ENCODE measurements at regions not wholly inside any gene's neighbourhood (a gene's known extent, or its start where the extent isn't known, plus 50 kb on each side); places are given as distances from the start of the nearest gene placed in this dataset.

- no peak for DNase-seq (ENCODE audit: low spot score)
Observed at GRCh38 chr15:95653361-95653805, 677.1 kb upstream of the NR2F2 start.

DNA sequence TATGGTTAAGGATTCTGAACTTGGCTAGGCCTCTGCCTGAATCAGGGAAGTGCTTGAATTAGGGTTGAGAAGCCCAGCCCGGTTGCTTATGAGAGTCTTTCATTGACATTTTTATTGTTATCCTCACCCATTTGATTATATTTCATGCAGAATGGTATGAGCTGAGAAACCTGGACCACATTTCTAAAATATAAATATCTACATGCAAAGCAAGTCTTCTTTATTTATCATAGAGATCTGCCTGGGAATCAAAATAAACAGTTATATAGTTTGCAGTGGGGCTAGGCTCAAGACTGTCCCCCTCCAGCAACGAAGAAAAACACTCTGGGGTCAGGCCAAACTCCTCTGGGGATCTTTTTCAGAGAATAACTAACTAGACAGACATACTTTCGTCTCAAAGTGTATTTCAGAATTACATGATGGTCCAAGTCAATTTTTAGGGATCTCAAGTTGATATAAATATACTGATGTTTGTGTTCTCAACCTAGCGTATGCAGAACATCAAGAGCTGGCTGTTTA is 675.4 kb upstream of the NR2F2 start:
- DNase-seq (ENCODE audit: low spot score), result no peak

- DNase-seq (ENCODE audit: low spot score), result no peak
Observed at GRCh38 chr15:95656595-95656994, 673.9 kb upstream of the NR2F2 start.

DNA sequence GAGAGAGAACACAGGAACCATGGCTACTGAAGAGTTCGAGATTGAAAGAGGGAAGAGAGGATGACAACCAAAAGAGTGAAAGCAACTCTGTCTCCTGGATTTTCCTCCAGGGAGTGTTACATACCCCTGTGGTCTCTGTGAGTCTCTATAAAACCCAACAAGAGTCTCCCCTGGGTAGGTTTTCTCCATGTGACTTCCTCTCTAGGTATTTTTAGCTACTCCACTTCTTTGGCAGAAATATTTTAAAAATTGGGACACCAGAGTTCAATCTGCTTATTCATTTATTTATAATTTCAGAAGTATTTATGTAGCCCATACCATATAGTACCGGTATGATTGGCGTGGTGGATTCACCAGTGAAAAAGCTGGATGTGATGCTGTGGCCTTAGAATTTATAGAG is 671.7 kb upstream of the NR2F2 start:
- DNase-seq (ENCODE audit: low spot score), result no peak

- no peak for DNase-seq (ENCODE audit: low spot score)
Observed at GRCh38 chr15:95659656-95660055, 670.8 kb upstream of the NR2F2 start.

GRCh38 chr15:95662638-95663037 is 667.9 kb upstream of the NR2F2 start:
- no peak for DNase-seq (ENCODE audit: low spot score)

- no peak for DNase-seq (ENCODE audit: low spot score)
Observed at GRCh38 chr15:95663156-95664100, 667.1 kb upstream of the NR2F2 start.

DNA sequence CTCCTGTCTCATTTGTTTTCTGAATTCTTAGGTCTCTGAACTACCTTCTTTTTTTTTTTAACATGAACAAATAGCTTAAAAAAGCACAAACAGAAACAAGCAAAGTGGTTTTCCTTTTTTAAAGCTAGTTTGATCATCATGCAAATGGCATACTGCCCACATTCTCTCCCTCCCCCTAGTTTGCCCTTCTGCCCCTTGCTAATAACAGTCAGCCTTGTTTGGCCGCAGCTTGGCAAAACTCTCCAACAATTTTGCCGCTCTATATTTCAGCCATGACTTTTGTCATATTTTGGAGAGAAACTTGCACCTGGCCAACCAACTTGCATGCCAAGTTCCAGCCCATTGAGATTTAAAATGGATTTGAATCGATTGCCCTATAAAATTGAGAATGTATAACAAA is 666.0 kb upstream of the NR2F2 start:
- DNase-seq (ENCODE audit: low spot score), result no peak

GRCh38 chr15:95669146-95669922 is 661.2 kb upstream of the NR2F2 start:
- DNase-seq (ENCODE audit: low spot score), result no peak

- no peak for DNase-seq (ENCODE audit: low spot score)
Observed at GRCh38 chr15:95674031-95674430, 656.5 kb upstream of the NR2F2 start.

GRCh38 chr15:95676500-95676899 is 654.0 kb upstream of the NR2F2 start:
- no peak for DNase-seq (ENCODE audit: low spot score)

GRCh38 chr15:95679847-95680582 is 650.5 kb upstream of the NR2F2 start:
- no peak for DNase-seq (ENCODE audit: low spot score)

GRCh38 chr15:95680728-95681127 is 649.8 kb upstream of the NR2F2 start:
- no peak for DNase-seq (ENCODE audit: low spot score)

DNA sequence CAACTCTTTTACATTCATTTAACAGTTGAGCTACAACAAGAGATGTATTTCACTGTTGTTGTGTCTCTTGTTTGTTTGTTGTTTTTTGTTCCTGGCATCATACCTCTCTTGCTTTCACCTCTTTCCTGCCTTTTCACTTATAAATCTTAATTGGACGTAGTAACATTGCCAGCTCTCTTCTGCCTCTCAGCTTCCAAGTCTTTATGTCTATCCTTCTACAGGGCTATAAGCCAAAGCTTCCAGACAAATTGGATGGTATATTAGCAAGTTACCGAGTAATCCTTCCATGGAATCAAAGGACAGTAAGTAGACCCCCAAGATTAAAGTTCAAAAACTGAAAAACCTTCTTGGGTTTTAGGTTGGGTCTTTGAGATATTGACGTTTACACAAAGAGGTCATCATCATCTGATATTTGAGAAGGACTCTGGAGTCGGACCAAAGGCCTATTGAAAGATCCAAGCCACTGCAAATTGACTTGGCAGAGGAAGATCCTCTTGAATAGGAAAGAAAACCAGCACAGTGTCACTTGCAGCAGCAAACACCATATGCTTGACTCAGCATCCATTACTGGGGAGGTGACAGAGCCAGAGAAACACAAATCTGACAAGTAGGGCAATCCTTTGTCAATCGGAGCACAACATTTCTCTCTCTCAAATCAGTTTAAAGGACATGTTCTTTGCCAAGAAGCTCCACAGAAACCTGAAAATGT is 648.5 kb upstream of the NR2F2 start:
- no peak for DNase-seq (ENCODE audit: low spot score)

DNA sequence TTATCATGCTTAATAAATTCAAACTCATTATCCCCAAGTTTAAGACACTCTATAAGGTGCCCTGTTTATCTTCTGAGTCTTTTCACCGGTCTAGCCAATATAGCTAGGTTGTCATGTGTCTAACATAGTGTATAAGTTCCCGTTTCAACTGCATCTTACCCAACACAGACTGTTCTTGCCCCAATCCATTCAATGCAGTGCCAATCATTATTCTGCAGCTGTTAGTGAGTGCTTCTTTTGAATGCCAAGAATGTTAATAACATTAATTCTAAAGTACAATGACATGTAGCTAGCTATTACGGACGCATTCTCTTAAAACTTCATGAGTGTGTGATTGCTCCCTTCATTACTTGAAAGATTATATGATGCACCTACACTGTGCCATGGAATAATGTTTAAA is 646.4 kb upstream of the NR2F2 start:
- no peak for DNase-seq (ENCODE audit: low spot score)

DNA sequence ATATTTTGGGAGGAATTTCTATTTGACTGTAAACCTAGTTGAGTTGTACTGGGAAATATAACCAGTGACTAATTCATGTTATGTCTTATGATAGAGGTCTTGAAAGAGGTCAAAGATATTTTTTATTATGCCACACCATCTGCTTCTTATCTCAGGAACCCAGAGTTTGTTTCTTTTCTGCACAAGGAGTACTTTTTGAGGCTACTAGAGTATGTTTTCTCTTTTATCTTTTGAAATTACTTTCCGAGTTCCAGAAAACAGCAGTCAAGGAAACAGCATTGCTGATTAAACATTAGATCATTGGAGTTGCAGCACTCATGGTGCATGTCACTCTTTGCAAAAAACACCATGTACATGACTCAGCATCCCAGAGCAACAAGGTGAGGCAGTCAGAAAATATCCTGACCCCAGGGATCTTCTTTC is 645.8 kb upstream of the NR2F2 start:
- DNase-seq (ENCODE audit: low spot score), result no peak

DNA sequence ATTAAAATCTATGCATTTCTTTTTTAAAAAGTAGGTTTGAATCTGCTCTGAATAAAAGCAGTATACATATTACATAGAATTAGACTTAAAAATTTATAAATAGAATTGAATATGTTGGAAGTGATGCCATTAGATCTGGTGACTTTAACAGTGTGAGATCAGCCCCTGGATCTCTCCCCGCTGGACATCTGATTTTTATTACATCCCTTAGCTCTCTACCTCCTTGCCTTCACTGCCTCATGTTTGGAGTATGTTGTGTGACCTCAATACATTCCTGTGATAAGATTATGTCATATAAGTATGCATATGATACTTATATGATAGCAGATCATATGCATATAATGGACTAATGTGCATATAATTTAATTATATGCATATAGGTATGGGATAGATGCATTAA is 643.4 kb upstream of the NR2F2 start:
- no peak for DNase-seq (ENCODE audit: low spot score)

GRCh38 chr15:95687686-95688085 is 642.8 kb upstream of the NR2F2 start:
- no peak for DNase-seq (ENCODE audit: low spot score)

- no peak for DNase-seq (ENCODE audit: low spot score)
Observed at GRCh38 chr15:95690631-95691340, 639.7 kb upstream of the NR2F2 start.

DNA sequence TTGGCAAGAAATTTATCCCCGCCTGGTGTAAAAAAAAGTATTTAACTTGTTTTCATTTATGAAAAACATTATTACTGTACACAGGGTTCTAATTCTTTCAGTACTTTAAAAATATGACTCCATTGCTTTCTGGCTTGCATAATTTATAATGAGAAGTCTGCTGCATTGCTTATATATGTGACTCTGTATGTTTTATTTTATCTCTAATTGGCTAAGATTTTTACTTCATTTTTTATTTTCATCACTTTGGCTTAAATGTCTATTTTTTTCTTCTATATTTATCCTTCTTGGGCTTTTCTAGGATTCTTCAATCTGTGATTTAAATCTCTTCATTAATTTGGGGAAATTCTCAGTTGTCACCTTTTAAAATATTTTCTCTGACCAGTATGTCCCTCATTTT is 636.6 kb upstream of the NR2F2 start:
- no peak for DNase-seq (ENCODE audit: low spot score)

GRCh38 chr15:95698230-95698629 is 632.3 kb upstream of the NR2F2 start:
- no peak for DNase-seq (ENCODE audit: low spot score)
